ENCODE measurements at regions not wholly inside any gene's neighbourhood (a gene's known extent, or its start where the extent isn't known, plus 50 kb on each side); places are given as distances from the start of the nearest gene placed in this dataset.
"Not testable (repeated sequence)": the region's sequence is repeated elsewhere in the genome, so short reads cannot be mapped to it uniquely, and the experiment has no call there.

GRCh38 chr6:170097505-170098427 lies 193.1 kb downstream of the DLL1 start:
- no peak for DNase-seq

DNA sequence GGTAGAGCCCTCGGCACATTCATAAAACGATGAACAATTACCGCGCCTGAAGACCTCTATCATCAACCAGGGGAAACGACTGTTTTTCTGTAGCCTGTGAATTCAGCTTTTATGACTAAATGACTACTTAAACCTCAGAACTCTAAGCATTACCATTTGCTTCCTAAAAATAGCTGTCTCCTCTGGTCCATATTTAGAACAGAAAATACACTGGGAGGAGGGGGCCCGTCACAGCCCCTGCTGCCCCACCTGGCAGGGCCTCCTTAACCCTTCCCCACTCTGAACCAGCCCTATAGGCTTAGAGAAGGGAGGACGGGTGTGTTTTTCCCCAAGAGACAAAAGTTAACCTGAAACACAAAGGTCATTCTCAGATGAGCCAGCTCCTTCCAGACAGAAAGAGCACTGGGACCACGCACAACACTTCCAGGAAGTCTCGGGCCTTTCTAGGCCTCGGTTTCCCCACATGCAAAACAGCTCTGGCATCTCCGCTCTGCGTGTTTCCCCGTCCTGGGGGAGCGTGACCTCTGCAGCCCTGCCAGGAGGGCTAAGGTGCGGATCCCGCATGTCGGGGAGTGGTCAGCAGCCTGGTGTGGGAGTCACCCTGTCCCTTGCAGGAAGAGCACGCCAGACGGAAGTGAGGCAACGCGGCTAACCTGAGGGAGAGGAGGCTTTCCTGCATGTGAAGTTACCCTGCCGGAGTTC lies 193.9 kb downstream of the DLL1 start:
- DNase-seq: no peak

GRCh38 chr6:170096191-170096802 lies 194.6 kb downstream of the DLL1 start:
- no peak for DNase-seq

- no peak for DNase-seq
Measured at GRCh38 chr6:170095273-170095981, 195.5 kb downstream of the DLL1 start.

DNA sequence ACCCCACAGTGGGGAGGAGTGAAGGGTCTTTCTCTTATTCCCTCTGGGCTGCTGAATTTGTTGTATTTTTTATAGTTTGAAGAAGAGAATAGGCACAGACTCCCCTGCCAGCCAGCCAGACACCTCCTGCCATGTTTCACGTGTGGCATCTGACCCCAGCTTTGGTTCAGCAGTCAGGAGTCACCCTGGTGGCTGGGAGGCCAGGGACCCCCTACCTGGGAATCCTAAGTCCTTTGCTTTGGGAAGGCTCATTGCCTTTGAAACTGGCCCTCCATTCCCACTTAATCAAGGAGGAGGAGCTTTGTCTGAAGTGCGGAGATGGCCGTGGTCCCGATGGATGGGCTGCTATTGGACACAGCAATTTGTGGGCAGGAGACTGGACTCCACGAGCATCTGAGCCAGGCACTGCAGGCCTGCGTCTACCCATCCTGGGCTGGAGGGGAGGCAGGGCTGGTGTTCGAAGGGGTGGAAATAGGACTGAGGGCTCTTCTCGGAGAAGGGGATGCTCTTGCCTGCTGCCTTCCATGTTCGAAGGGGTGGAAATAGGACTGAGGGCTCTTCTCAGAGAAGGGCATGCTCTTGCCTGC lies 196.1 kb downstream of the DLL1 start:
- no peak for DNase-seq

DNA sequence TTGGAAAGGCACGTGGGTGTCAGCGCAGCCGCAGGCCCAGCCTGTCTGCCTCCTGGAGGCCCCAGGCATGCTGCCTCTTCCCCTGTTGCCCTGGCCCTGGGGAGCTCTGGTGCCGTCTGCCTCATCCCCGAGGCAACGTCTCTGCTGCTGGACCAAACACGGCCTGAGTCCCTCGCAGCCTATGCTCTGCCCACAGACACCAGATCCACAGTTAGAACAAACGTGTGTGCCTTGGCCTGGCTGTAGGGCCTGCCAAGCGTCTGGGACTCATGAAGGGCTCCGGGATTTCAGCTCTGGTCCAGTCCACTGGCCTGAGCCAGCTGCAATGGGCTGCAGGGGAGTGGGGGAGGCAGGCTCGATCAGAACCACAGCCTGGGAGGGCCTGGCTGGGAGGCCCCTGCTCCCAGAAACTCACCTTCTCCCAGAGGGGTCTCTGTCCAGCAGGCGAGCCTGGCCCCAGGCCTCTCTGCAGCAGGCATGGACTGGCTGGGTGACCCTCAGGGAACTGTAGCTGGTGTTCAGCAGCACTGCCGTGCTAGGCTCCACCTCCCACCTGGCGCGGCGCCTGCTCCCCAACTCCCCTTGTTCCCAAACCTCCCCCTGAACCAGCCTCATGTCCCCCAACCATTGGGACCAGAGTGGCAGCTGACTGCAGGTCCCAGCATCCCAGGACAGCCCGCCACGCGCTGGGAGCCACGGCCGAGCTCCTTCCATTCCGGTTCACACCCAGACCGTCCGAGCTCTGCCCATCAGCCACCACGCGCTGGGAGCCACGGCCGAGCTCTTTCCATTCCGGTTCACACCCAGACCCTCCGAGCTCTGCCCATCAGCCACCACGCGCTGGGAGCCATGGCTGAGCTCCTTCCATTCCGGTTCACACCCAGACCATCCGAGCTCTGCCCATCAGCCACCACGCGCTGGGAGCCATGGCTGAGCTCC lies 197.0 kb downstream of the DLL1 start:
- DNase-seq: no peak

- no peak for DNase-seq
Measured at GRCh38 chr6:170093276-170093657, 197.6 kb downstream of the DLL1 start.

- no peak for DNase-seq
Measured at GRCh38 chr6:170092826-170093225, 198.1 kb downstream of the DLL1 start.

DNA sequence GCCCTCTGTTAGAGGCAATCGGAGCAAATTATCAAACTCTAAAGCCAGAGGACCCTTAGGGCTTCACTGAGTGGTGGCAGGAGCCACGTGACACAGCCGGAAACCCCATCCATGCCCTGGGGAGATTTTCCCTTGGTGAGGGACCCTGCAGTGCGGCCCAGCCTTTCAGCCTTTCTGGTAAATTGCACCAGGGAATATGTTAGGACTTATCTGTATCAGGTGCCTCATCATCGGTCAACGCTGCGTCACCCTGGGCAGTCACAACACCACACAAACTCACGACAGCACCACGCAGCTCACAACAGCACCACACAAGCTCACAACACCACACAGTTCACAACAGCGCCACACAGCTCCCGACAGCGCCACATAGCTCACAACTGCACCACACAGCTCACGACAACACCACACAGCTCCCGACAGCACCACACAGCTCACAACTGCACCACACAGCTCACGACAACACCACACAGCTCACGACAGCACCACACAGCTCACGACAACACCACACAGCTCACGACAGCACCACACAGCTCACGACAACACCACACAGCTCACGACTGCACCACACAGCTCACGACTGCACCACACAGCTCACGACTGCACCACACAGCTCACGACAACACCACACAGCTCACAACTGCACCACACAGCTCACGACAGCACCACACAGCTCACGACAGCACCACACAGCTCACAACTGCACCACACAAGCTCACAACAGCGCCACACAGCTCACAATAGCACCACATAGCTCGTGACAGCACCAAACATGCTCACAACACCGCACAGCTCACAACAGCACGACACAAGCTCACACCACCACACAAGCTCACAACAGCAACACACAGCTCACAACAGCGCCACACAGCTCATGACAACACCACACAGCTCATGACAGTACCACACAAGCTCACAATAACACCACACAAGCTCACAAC lies 199.0 kb downstream of the DLL1 start:
- DNase-seq: no peak

- DNase-seq: no peak
Measured at GRCh38 chr6:170091000-170091638, 199.8 kb downstream of the DLL1 start.

DNA sequence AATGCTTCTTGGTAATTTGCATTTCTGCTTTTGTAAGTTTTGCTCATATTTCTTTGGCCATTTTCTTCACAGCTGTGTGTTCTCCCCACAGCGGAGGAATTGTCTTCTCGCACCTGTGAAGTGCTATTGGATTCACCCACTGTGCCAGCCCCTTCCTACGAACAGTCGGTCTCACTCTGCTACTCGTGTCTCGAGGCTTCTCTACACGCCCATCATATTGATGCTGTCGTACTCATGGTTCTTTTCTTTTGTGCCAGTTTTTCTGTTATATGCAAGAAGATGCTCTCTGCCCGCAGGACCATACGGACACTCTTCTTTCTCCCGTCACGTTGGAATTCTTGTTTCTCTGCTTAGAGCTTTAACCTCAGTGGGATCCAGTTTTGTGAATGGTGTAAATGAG lies 200.3 kb downstream of the DLL1 start:
- DNase-seq: no peak

DNA sequence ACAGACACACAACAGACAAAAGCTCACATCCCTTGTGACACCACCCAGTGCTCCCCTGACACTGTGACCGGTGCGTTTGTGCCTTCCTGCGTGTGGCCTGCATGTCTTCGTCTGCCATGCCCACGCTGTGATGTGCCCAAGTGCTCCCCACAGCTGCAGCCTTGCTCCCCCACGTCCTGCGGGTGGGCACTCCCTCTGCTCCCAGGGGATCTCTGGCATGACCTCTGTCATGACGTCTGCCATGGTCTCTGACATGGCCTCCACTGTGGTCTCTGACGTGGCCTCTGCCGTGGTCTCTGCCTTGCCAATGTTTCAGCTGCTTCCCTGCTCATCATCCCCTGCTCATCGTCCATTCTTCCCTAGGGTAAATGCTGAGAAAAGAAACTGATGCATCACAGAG lies 200.9 kb downstream of the DLL1 start:
- no peak for DNase-seq

- DNase-seq: no peak
Measured at GRCh38 chr6:170088582-170088955, 202.3 kb downstream of the DLL1 start.

DNA sequence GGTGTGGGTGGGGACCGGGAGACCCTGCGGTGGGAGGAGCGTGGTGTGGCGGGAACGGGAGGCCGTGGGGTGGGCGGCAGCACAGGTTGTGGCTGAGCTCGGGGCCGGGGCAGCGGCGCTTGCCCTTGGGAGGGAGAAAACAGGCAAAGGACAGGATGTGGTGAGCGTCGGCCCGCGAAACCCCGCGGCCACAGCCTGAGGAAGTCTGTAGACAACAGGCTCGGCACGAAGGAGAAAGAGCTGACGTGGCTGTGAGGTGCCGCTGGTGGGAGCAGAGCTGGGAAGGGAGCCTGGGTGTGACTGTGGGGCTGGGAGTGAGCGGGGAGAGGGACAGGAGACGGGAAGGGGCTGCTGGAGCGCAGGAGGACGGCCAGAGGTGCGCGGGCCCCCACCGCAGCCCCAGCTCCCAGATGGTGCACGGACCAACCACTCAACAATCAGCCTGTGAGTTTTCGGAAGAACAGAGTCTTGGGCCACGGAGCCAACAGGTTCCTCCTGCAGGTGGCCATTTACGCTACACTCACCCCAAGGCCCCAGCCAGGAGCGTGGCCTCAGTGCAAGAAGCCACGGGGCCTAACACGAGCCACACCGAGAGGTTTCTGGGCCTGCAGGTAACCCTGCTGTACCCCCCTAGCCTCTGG lies 202.8 kb downstream of the DLL1 start:
- DNase-seq: no peak

DNA sequence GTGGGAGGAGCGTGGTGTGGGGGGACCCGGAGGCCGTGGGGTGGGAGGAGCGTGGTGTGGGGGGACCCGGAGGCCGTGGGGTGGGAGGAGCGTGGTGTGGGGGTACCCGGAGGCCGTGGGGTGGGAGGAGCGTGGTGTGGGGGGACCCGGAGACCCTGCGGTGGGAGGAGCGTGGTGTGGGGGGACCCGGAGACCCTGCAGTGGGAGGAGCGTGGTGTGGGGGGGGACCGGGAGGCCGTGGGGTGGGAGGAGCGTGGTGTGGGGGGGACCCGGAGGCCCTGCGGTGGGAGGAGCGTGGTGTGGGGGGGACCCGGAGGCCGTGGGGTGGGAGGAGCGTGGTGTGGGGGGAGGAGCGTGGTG lies 203.5 kb downstream of the DLL1 start:
- not testable (repeated sequence) for DNase-seq

DNA sequence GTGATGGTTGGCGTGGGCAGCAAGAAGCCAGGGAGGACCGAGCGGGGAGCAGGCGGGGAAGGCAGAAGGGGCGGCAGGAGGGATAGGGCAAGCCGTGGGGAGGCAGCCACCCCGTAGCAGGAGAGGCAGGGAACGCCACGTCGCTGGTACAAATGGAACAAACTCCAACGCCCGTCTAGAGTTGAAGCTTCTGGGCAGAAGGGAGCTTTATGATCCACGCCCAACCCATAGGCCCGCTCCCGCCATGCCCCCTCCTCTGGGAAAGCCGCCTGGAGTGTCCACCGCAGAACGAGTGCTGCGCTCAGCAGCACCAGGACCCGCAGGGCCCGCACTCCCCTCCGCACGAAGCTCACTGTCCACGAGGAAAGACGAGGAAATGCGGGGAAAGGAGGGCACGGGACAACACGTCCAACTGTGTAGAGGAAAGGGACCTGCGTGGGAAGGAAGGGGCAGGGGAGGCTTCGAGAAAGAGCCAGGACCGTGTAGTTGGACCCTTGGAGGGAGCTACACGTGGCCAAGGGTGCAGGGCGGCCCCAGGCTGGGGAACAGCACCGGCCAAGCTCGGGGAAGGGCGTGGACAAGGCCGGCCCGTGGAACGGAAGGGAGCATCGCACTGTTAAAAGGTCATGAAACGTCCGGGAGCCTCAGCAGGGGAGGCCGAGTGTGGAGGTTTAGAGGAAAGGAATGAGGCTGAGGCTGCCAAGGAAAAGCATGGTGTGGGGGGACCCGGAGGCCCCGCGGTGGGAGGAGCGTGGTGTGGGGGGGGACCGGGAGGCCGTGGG lies 204.0 kb downstream of the DLL1 start:
- no peak for DNase-seq

DNA sequence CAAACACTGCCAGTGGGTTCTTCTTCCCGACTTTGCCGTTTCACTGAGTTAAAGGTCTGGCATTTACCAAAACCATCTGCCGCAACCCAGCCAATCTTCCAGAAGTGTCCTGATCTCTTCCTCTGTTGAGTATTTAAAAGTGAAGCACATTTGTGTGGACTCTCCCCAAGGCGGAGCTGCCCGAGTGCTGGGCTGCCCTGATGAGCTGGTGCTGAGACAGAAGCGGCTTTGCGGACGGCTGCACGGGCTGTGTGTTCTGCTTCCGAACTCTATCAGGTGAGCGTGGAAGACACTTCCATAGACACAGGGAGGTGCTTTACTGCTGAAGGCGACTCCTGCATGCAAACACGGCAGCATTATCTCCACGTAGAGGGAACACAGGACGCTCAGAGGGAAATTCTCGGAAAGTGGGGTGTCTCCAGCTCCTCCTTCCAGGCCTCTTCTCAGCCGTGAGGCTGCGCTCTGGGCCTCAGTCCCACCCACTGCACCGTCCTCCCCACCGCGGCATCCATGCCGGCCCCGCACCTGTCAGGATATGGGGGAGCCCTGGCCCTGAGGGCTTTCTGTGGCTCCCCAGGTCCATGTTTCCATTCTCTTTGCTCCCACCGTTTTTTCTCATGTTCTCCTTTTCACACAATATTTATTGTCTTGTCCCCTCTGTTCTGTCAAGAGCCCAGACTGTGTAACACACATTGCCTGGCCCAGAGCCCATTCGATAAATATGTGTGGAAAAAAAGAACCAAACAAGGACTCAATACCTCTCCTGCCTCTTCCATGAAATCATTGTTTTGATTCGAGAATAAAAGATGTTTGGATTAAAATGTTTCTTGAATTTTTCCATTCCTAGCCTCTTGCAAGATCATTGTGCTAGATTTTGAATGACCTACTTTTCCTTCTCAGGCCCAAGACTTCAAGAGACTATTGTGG lies 205.1 kb downstream of the DLL1 start:
- DNase-seq: no peak

Measured in renal pelvis (tissue), 1 donor.